ENCODE measurements at regions not wholly inside any gene's neighbourhood (a gene's known extent, or its start where the extent isn't known, plus 50 kb on each side); places are given as distances from the start of the nearest gene placed in this dataset.

- Histone ChIP-seq H3K4me3 (no peak overlapping the region), H3K9me3 (no peaks in the 10 kb centered on the region), H3K4me1 (no peaks in the 10 kb centered on the region), H3K36me3 (ENCODE audit: low read depth, missing control alignments) (no peaks in the 10 kb centered on the region), H3K27me3 (no peaks in the 10 kb centered on the region), H3K27ac (no peak overlapping the region)
- no peak for DNase-seq
- intact Hi-C loops (cut with DNase I; ENCODE audit: low total_unique reads), result no loop called here
- TF ChIP-seq POLR2A (IDR thresholded peaks at IDR 0.05) (no peak), CTCF (IDR thresholded peaks at IDR 0.05) (no peak)
- WGBS, 2 donors, result 35 to 52% methylated on average over 3 of the region's 3 CpGs
Measured at GRCh38 chr5:120251898-120252297, 212.2 kb upstream of the PRR16 start.

- Histone ChIP-seq H3K27me3 (no peaks in the 10 kb centered on the region), H3K9me3 (no peaks in the 10 kb centered on the region), H3K27ac (no peak overlapping the region), H3K4me1 (peaks cover 3% of the 10 kb centered on the region), H3K36me3 (ENCODE audit: low read depth, missing control alignments) (no peaks in the 10 kb centered on the region), H3K4me3 (no peak overlapping the region)
- 73 to 93% methylated on average over 3 of the region's 3 CpGs for WGBS, 2 donors
- DNase-seq, result no peak
- no peak for TF ChIP-seq POLR2A (IDR thresholded peaks at IDR 0.05)
- no peak for TF ChIP-seq CTCF (IDR thresholded peaks at IDR 0.05)
- intact Hi-C loops (cut with DNase I; ENCODE audit: low total_unique reads), result no loop called here
Measured at GRCh38 chr5:120252839-120253238, 211.3 kb upstream of the PRR16 start.

GRCh38 chr5:120254385-120254784 lies 209.7 kb upstream of the PRR16 start:
- H3K4me3 ChIP-seq, result no peak overlapping the region
- H3K27me3 ChIP-seq, result no peaks in the 10 kb centered on the region
- no peak overlapping the region for H3K27ac ChIP-seq
- H3K36me3 ChIP-seq (ENCODE audit: low read depth, missing control alignments), result no peaks in the 10 kb centered on the region
- intact Hi-C loops (cut with DNase I; ENCODE audit: low total_unique reads), result no loop called here
- 65 to 69% methylated on average over 1 of the region's 1 CpG for WGBS, 2 donors
- TF ChIP-seq CTCF (IDR thresholded peaks at IDR 0.05), result no peak
- TF ChIP-seq POLR2A (IDR thresholded peaks at IDR 0.05), result no peak
- DNase-seq, result no peak
- peaks cover 5% of the 10 kb centered on the region for H3K4me1 ChIP-seq
- no peaks in the 10 kb centered on the region for H3K9me3 ChIP-seq

GRCh38 chr5:120255214-120255613 lies 208.9 kb upstream of the PRR16 start:
- WGBS, 2 donors, result 46 to 88% methylated on average over 2 of the region's 2 CpGs
- intact Hi-C loops (cut with DNase I; ENCODE audit: low total_unique reads), result no loop called here
- H3K4me3 ChIP-seq, result no peak overlapping the region
- H3K27ac ChIP-seq, result no peak overlapping the region
- H3K4me1 ChIP-seq, result peaks cover 5% of the 10 kb centered on the region
- TF ChIP-seq CTCF (IDR thresholded peaks at IDR 0.05) (no peak), POLR2A (IDR thresholded peaks at IDR 0.05) (no peak)
- no peaks in the 10 kb centered on the region for H3K9me3 ChIP-seq
- no peak for DNase-seq
- no peaks in the 10 kb centered on the region for H3K27me3 ChIP-seq
- H3K36me3 ChIP-seq (ENCODE audit: low read depth, missing control alignments), result no peaks in the 10 kb centered on the region

- Histone ChIP-seq H3K9me3 (no peaks in the 10 kb centered on the region), H3K4me3 (no peak overlapping the region), H3K4me1 (peaks cover 5% of the 10 kb centered on the region), H3K36me3 (ENCODE audit: low read depth, missing control alignments) (no peaks in the 10 kb centered on the region), H3K27ac (no peak overlapping the region), H3K27me3 (no peaks in the 10 kb centered on the region)
- WGBS, 2 donors, result 62 to 68% methylated on average over 1 of the region's 1 CpG
- intact Hi-C loops (cut with DNase I; ENCODE audit: low total_unique reads), result no loop called here
- TF ChIP-seq POLR2A (IDR thresholded peaks at IDR 0.05) (no peak), CTCF (IDR thresholded peaks at IDR 0.05) (no peak)
- no peak for DNase-seq
Measured at GRCh38 chr5:120256376-120256775, 207.7 kb upstream of the PRR16 start.
